Stimulated activated CD8-positive, alpha-beta memory T cell treated with anti-CD3 and anti-CD28 coated beads, Interleukin-7, amount 100 ng/mL, for 1 hour (primary cell): ENCODE measurements at regions not wholly inside any gene's neighbourhood (a gene's known extent, or its start where the extent isn't known, plus 50 kb on each side); places are given as distances from the start of the nearest gene placed in this dataset.

Experiments
- DNase-seq, 2 donors: peaks; one replicate each; pipeline ENCODE4 v3.0.0-alpha.2; 2020; ENCODE audit warnings: low read depth in 2 of 2

- peak; percentile 11 to 14 for DNase-seq
These were observed 569.1 kb downstream of the NPHP4 start for GRCh38 chr1:5423109-5423508.

- DNase-seq = no peak
These were observed 572.7 kb downstream of the NPHP4 start for GRCh38 chr1:5419501-5419900.

- DNase-seq = no peak
These were observed 575.7 kb downstream of the NPHP4 start for GRCh38 chr1:5416518-5416917.

DNA sequence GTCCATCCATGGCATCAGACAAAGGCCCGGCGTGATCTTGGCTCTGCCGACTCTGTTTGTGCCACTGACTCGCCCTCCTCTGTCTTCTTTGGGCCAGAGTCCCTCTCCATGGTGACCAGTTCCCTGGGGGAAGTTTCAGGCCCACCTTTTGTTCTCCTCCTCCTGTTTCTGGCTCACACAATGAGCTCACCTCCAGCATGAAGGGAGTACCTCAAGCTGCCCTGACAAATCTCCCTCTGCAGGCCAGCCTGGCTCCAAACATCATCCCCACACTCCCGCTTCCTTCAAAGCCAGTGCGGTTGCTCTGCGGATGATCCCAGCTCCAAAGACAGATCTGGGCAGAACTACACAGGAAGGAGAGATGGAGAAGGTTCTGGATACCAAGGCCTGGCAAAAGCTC, 576.6 kb downstream of the NPHP4 start:
- no peak for DNase-seq

DNA sequence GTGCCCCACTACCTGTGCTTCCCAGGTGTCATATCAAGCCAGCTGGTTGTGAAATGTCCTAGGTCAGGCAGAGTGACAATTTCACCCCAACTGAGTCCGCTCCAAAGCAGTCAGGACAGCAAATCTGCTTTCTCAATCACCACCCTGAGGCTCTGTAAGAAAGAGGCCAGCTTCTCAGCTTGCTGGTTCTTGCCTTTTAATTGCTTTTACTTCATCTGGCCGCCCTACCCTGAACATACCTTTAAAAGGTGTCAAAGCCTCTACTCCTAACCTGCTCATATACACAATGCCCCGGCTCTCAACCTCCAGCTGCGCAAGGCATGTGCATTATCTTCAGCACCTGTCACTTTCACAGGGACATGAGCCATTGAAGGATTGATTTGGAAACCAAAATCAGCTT, 581.6 kb downstream of the NPHP4 start:
- DNase-seq = no peak

GRCh38 chr1:5408401-5408800, 583.8 kb downstream of the NPHP4 start:
- no peak for DNase-seq

DNA sequence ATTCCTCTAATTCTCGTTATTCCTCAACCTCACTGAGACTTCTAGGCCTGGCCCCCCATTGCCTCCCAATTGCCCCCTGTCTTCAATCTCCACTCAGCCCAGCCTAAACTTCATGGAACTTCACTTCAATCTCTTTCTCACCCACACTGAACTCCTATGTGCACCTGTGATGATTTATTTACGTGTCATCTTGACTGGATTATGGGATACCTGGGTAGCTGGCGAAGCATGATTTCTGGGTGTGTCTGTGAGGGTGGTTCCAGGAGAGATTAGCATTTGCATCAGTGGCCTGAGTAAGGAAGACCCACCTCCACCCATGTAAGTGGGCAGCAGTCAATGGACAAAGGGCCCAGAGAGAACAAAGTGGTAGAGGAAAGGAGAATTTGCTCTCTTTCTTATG, 587.0 kb downstream of the NPHP4 start:
- no peak for DNase-seq

DNA sequence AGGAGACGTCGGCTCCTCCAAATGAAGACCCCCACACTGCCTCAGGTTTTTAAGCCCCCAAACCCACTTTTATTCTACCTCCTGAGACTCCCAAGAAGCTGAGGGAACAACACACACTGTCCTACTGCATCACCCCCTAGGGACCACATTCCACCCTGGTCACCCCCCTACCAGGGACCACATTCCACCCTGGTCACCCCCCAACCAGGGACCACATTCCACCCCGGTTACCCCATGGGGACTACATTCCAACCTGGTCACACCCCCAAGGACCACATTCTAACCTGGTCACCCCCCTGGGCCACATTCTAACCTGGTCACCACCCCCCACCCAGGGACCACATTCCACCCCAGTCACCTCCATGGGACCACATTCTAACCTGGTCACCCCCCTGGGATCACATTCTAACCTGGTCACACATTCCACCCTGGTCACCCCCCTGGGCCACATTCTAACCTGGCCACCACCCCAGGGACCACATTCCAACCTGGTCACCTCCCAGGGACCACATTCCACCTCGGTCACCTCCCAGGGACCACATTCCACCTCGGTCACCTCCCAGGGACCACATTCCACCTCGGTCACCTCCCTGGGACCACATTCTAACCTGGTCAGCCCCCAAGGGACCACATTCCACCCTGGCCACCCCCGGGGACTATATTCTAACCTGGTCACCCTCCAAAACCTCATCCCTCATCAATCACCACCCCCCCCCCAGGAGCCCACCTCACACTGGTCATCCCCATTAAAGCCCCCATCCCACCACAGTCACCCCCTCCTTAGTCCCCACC, 587.6 kb downstream of the NPHP4 start:
- no peak for DNase-seq

- DNase-seq = no peak
These were observed 588.3 kb downstream of the NPHP4 start for GRCh38 chr1:5403935-5404334.

- no peak for DNase-seq
These were observed 589.6 kb downstream of the NPHP4 start for GRCh38 chr1:5402618-5403017.

DNA sequence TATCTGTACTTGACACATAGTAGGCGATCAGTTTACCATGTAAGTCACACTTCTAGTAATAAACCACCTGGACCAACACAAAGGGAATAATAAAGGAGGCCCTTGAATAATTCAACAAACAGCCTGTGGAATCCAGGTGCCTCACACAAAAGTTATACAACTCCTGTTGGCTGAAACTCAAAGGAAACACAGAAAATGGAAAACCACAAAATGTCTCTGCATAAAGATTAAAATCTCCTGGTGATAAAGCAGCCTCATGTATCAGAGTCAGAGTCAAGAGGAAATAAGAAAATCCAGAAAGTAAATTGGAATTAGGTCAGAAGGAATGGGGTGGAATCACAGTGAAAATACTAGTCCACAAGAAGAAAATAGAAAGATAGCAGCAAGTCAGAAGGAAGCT, 592.5 kb downstream of the NPHP4 start:
- no peak for DNase-seq

DNA sequence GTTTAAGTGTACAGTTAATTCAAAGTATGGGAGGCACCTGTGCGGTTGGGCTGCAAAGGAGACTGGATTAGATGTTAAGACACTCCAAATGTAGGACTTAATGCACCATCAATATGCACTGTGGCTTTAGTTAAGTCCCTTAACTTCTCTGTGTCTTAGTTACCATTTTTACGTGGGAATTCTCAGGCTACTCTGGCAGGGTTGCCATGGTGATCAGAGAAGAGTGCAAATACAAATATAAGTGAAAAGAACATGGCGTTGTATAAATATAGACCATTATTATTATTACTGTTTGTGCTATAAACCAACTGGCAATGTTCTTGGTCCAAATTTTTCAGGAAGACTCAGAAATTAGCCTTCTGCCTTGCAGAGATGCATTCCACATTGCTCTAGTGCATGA, 595.6 kb downstream of the NPHP4 start:
- DNase-seq = no peak

GRCh38 chr1:5394111-5394510, 598.1 kb downstream of the NPHP4 start:
- DNase-seq = no peak

- no peak for DNase-seq
These were observed 598.6 kb downstream of the NPHP4 start for GRCh38 chr1:5393603-5394002.

- DNase-seq = no peak
These were observed 599.1 kb downstream of the NPHP4 start for GRCh38 chr1:5393146-5393545.

DNA sequence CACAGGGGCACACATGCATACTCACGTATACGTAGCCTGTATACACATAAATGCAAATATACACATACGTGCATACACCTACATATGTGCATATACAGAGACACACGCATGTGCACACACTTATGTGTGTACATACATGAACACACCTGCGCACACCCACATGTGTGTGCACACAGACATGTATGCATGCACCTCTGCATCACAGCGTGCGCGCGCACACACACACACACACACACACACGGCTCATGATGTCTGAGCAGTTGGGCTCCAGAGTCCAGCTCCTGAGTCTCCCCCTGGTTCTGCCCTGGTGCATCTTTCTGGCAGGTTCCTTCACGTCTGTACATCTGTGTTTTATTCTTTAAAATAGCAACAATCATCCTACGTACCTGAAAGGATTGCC, 600.5 kb downstream of the NPHP4 start:
- no peak for DNase-seq

GRCh38 chr1:5390504-5390903, 601.7 kb downstream of the NPHP4 start:
- DNase-seq = no peak

GRCh38 chr1:5389101-5389885, 602.9 kb downstream of the NPHP4 start:
- no peak for DNase-seq

GRCh38 chr1:5388622-5389021, 603.6 kb downstream of the NPHP4 start:
- DNase-seq = no peak

- no peak for DNase-seq
These were observed 605.9 kb downstream of the NPHP4 start for GRCh38 chr1:5386371-5386770.

- DNase-seq = no peak
These were observed 606.3 kb downstream of the NPHP4 start for GRCh38 chr1:5385956-5386355.

DNA sequence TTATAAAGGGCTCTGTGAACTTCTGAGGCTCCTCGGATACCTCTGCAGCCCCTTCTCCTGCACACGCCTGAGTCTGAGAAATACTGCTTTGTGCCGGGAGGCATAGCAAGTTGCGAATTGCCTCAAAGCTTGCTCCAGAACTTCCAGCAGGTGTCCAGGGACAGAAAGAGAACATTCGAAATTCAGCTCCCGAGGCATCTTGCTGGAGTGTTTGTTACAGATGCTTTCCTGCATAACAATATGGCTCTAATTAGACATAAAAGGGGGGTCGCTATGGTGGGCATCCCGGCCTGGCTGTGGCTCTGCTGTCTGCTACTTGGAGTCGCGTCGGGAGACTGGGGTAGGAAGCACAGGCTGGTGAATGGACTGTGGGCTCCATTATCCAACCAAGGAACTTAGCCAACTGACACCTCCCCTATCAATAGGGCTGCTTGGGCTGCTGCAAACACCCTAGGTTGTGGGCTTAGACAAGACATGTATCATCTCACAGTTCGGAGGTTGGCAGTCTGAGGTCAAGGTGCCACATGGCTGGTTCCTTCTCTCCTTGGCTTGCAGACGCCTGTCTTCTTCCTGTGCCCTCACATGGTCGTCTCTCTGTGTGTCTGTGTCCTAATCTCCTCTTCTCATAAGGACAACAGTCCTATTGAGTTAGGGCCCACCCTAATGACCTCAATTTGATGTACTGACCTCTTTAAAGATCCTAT, 607.0 kb downstream of the NPHP4 start:
- no peak for DNase-seq

- no peak for DNase-seq
These were observed 610.7 kb downstream of the NPHP4 start for GRCh38 chr1:5381491-5381890.
